ENCODE measurements at regions not wholly inside any gene's neighbourhood (a gene's known extent, or its start where the extent isn't known, plus 50 kb on each side); places are given as distances from the start of the nearest gene placed in this dataset.

GRCh38 chr6:40928763-40929162 is 110.3 kb downstream of the UNC5CL start:
- TF ChIP-seq CTCF (IDR thresholded peaks at IDR 0.05) = no peak

- no peak for TF ChIP-seq CTCF (IDR thresholded peaks at IDR 0.05)
Observed at GRCh38 chr6:40928307-40928706, 110.7 kb downstream of the UNC5CL start.

GRCh38 chr6:40925341-40925740 is 113.7 kb downstream of the UNC5CL start:
- no peak for TF ChIP-seq CTCF (IDR thresholded peaks at IDR 0.05)

- no peak for TF ChIP-seq CTCF (IDR thresholded peaks at IDR 0.05)
Observed at GRCh38 chr6:40924839-40925238, 114.2 kb downstream of the UNC5CL start.

- TF ChIP-seq CTCF (IDR thresholded peaks at IDR 0.05) = no peak
Observed at GRCh38 chr6:40923880-40924279, 115.1 kb downstream of the UNC5CL start.

- TF ChIP-seq CTCF (IDR thresholded peaks at IDR 0.05) = no peak
Observed at GRCh38 chr6:40923326-40923725, 115.7 kb downstream of the UNC5CL start.

GRCh38 chr6:40922281-40922680 is 116.7 kb downstream of the UNC5CL start:
- no peak for TF ChIP-seq CTCF (IDR thresholded peaks at IDR 0.05)

GRCh38 chr6:40918040-40918651 is 120.9 kb downstream of the UNC5CL start:
- TF ChIP-seq CTCF (IDR thresholded peaks at IDR 0.05) = no peak; the same call in 1 of the 2 replicates
